ENCODE measurements at regions not wholly inside any gene's neighbourhood (a gene's known extent, or its start where the extent isn't known, plus 50 kb on each side); places are given as distances from the start of the nearest gene placed in this dataset.

- H3K4me1 Mint-ChIP-seq (ENCODE audit: unreplicated experiment), result peaks cover 7% of the 10 kb centered on the region
- no peak overlapping the region for H3K4me3 Mint-ChIP-seq
- no peak for TF ChIP-seq CTCF (conservative IDR thresholded peaks at IDR 0.05)
- no peaks in the 10 kb centered on the region for H3K9me3 Mint-ChIP-seq
- no peaks in the 10 kb centered on the region for H3K36me3 Mint-ChIP-seq
- DNase-seq (ENCODE audit: extremely low spot score, unreplicated experiment), result no peak
- no peak overlapping the region for H3K27ac Mint-ChIP-seq
- no peaks in the 10 kb centered on the region for H3K27me3 Mint-ChIP-seq
Measured at GRCh38 chr12:59938190-59938962, 342.5 kb downstream of the SLC16A7 start.

- H3K4me3 Mint-ChIP-seq, result peak overlapping the region; percentile 34
- H3K36me3 Mint-ChIP-seq, result no peaks in the 10 kb centered on the region
- peaks cover 7% of the 10 kb centered on the region for H3K4me1 Mint-ChIP-seq (ENCODE audit: unreplicated experiment)
- DNase-seq (ENCODE audit: extremely low spot score, unreplicated experiment), result no peak
- H3K9me3 Mint-ChIP-seq, result no peaks in the 10 kb centered on the region
- no peaks in the 10 kb centered on the region for H3K27me3 Mint-ChIP-seq
- peak overlapping the region; percentile 13 for H3K27ac Mint-ChIP-seq
- TF ChIP-seq CTCF (conservative IDR thresholded peaks at IDR 0.05), result no peak
Measured at GRCh38 chr12:59940631-59941342, 345.0 kb downstream of the SLC16A7 start.

- Mint-ChIP-seq H3K36me3 (no peaks in the 10 kb centered on the region), H3K4me1 (ENCODE audit: unreplicated experiment) (peaks cover 7% of the 10 kb centered on the region), H3K9me3 (no peaks in the 10 kb centered on the region), H3K27me3 (no peaks in the 10 kb centered on the region), H3K27ac (no peak overlapping the region), H3K4me3 (no peak overlapping the region)
- no peak for TF ChIP-seq CTCF (conservative IDR thresholded peaks at IDR 0.05)
- no peak for DNase-seq (ENCODE audit: extremely low spot score, unreplicated experiment)
Measured at GRCh38 chr12:59941461-59941860, 345.6 kb downstream of the SLC16A7 start.

- no peak for DNase-seq (ENCODE audit: extremely low spot score, unreplicated experiment)
- peaks cover 7% of the 10 kb centered on the region for H3K4me1 Mint-ChIP-seq (ENCODE audit: unreplicated experiment)
Measured at GRCh38 chr12:59944177-59944576, 348.3 kb downstream of the SLC16A7 start.

GRCh38 chr12:59946635-59947034 lies 350.8 kb downstream of the SLC16A7 start:
- Mint-ChIP-seq H3K36me3 (no peaks in the 10 kb centered on the region), H3K9me3 (peaks cover 4% of the 10 kb centered on the region), H3K4me1 (ENCODE audit: unreplicated experiment) (no peaks in the 10 kb centered on the region), H3K4me3 (no peak overlapping the region), H3K27me3 (no peaks in the 10 kb centered on the region), H3K27ac (no peak overlapping the region)
- TF ChIP-seq CTCF (conservative IDR thresholded peaks at IDR 0.05), result no peak
- no peak for DNase-seq (ENCODE audit: extremely low spot score, unreplicated experiment)

More at GRCh38 chr12:59944177-59944576, 348.3 kb downstream of the SLC16A7 start:
- TF ChIP-seq CTCF (conservative IDR thresholded peaks at IDR 0.05), result no peak
- no peaks in the 10 kb centered on the region for H3K27me3 Mint-ChIP-seq
- no peaks in the 10 kb centered on the region for H3K36me3 Mint-ChIP-seq
- H3K27ac Mint-ChIP-seq, result no peak overlapping the region
- H3K4me3 Mint-ChIP-seq, result no peak overlapping the region
- H3K9me3 Mint-ChIP-seq, result peaks cover 4% of the 10 kb centered on the region
